ENCODE measurements at regions not wholly inside any gene's neighbourhood (a gene's known extent, or its start where the extent isn't known, plus 50 kb on each side); places are given as distances from the start of the nearest gene placed in this dataset.

- no peak overlapping the region for H2BK20ac ChIP-seq (ENCODE audit: low read depth, low read length)
- in situ Hi-C loops (cut with MboI; ENCODE audit: low sequenced_read_pairs) (no loop called here), intact Hi-C loops (cut with micrococcal nuclease) (no loop called here), dilution Hi-C loops (cut with HindIII; ENCODE audit: low sequenced_read_pairs, unreplicated experiment) (no loop called here)
- no peak overlapping the region for H3K4me3 ChIP-seq (ENCODE audit: insufficient read depth, low read depth, low read length)
- H3K27me3 ChIP-seq (ENCODE audit: control insufficient read depth, insufficient read depth, low read length), result no peaks in the 10 kb centered on the region
- ATAC-seq (ENCODE audit: low read depth), result no peak
- no peak overlapping the region for H3K9ac ChIP-seq (ENCODE audit: low read depth, low read length)
- H2BK15ac ChIP-seq (ENCODE audit: low read depth, low read length), result no peak overlapping the region
- no peaks in the 10 kb centered on the region for H3K36me3 ChIP-seq (ENCODE audit: control insufficient read depth, insufficient read depth, low read length)
- H3K14ac ChIP-seq (replicated peaks; ENCODE audit: low read depth, low read length), result no peak overlapping the region
- no peaks in the 10 kb centered on the region for H4K20me1 ChIP-seq (ENCODE audit: insufficient read depth, low read length)
- no peak overlapping the region for H3K4ac ChIP-seq (ENCODE audit: low read depth, low read length)
- no peak overlapping the region for H4K8ac ChIP-seq (ENCODE audit: low read depth in 2 of 2, low read length in 2 of 2)
- H2BK5ac ChIP-seq (ENCODE audit: low read depth, low read length, poor library complexity, severe bottlenecking), result no peak overlapping the region
- no peak overlapping the region for H3K18ac ChIP-seq (ENCODE audit: low read depth, low read length)
- no peaks in the 10 kb centered on the region for H3K79me1 ChIP-seq (ENCODE audit: low read depth in 1 of 2, low read length in 2 of 2)
- no peak overlapping the region for H2BK120ac ChIP-seq (ENCODE audit: low read depth, low read length)
- ChIA-PET CTCF (no interaction called here), POLR2A (ENCODE audit: unreplicated experiment) (no interaction called here)
- H3K27ac ChIP-seq (ENCODE audit: insufficient read depth, low read length), result no peak overlapping the region
- no peaks in the 10 kb centered on the region for H3K9me3 ChIP-seq (ENCODE audit: control insufficient read depth, insufficient read depth, low read length)
- WGBS, 2 experiments (ENCODE audit: extremely low coverage in 2 of 2, insufficient read length in 1 of 2), result 95% methylated on average over 3 of the region's 3 CpGs; no CpG with 5 or more reads in 1 of the 2 experiments
- BruUV-seq (replicated peaks), result no TSS peak
- H3K4me1 ChIP-seq (ENCODE audit: control insufficient read depth, insufficient read depth, low read length), result no peaks in the 10 kb centered on the region
- H3K9me1 ChIP-seq (ENCODE audit: insufficient read depth, low read length), result no peaks in the 10 kb centered on the region
- no peak overlapping the region for H3K4me2 ChIP-seq (ENCODE audit: low read depth, low read length)
- no peak overlapping the region for H3K56ac ChIP-seq (ENCODE audit: extremely low read depth, insufficient read depth, low read length)
- H2AK5ac ChIP-seq (ENCODE audit: low read depth, low read length), result no peak overlapping the region
- H2AK9ac ChIP-seq (replicated peaks; ENCODE audit: low read depth, low read length, poor library complexity), result no peak overlapping the region
- H4K91ac ChIP-seq (ENCODE audit: insufficient read depth, low read depth, low read length), result no peak overlapping the region
- H4K5ac ChIP-seq (ENCODE audit: low read depth, low read length), result no peak overlapping the region
- H2AFZ ChIP-seq (replicated peaks; ENCODE audit: low read length, poor library complexity), result no peak overlapping the region
- no peak for TF ChIP-seq MAZ (IDR thresholded peaks at IDR 0.05; ENCODE audit: borderline replicate concordance, low read depth, low read length)
- no peak for DNase-seq
- no peak overlapping the region for H3K23ac ChIP-seq (ENCODE audit: low read depth, low read length)
Measured at GRCh38 chr5:145210020-145210419, 625.1 kb downstream of the PRELID2 start.

Measured in IMR-90 (cell line).